H1 (cell line): ENCODE measurements at regions not wholly inside any gene's neighbourhood (a gene's known extent, or its start where the extent isn't known, plus 50 kb on each side); places are given as distances from the start of the nearest gene placed in this dataset.

Experiments used
- CTCF ChIA-PET: fragments of 300-600 bp; sonication (Branson Sonifier 250); formaldehyde crosslinking; loops from one replicate; lab custom pipeline; 2021; ENCODE audit not compliant: partially characterized antibody; lab: Charles Lee
- POLR2A ChIA-PET: fragments of 300-600 bp; sonication (Branson Sonifier 250); formaldehyde crosslinking; loops from one replicate; lab custom pipeline; 2021; ENCODE audit warnings: inconsistent platforms; ENCODE audit not compliant: partially characterized antibody; lab: Charles Lee
- DNase-seq, 2 experiments: peaks; one replicate each; pipeline versions ENCODE4 v3.0.0 to v3.0.0-alpha.2; 2010 to 2022; ENCODE audit warnings: low spot score in 2 of 2, low read depth in 1 of 2, mixed read lengths in 1 of 2
- FAIRE-seq: peaks from 2 replicates; lab custom pipeline; 2011; peaks lifted over from hg19 to GRCh38; lab: Jason Lieb, UNC
- H2AFZ ChIP-seq: 2 replicates; pipeline ENCODE4 v1.8.1; 2012; ENCODE audit warnings: low read length, inconsistent platforms
- H2AK5ac ChIP-seq: 2 replicates; pipeline ENCODE4 v1.6.1; 2013; ENCODE audit warnings: low read depth, low read length
- H2BK120ac ChIP-seq: replicated peaks from 2 replicates; pipeline ENCODE3; 2013; ENCODE audit warnings: low read depth, low read length, inconsistent platforms
- H2BK12ac ChIP-seq: 2 replicates; pipeline ENCODE4 v1.6.1; 2013; ENCODE audit warnings: low read depth, low read length
- H2BK15ac ChIP-seq: 2 replicates; pipeline ENCODE4 v1.6.1; 2013; ENCODE audit warnings: low read length
- H2BK20ac ChIP-seq: 2 replicates; pipeline ENCODE4 v1.6.1; 2013; ENCODE audit warnings: low read length
- H2BK5ac ChIP-seq: 2 replicates; pipeline ENCODE4 v1.6.1; 2013; ENCODE audit warnings: low read depth, low read length
- H3K14ac ChIP-seq: 2 replicates; pipeline ENCODE4 v1.6.1; 2013; ENCODE audit warnings: inconsistent platforms; ENCODE audit not compliant: insufficient read length
- H3K18ac ChIP-seq: 2 replicates; pipeline ENCODE4 v1.6.1; 2013; ENCODE audit warnings: low read length; ENCODE audit errors: extremely low read depth
- H3K23ac ChIP-seq: 2 replicates; pipeline ENCODE4 v1.6.1; 2013; ENCODE audit warnings: inconsistent platforms; ENCODE audit not compliant: insufficient read length
- H3K23me2 ChIP-seq: 2 replicates; pipeline ENCODE4 v1.6.1; 2013; ENCODE audit warnings: low read depth, low read length
- H3K27ac ChIP-seq: 2 replicates; pipeline ENCODE4 v1.6.1; 2011; ENCODE audit warnings: low read depth, low read length, inconsistent platforms
- H3K27me3 ChIP-seq, 4 experiments: replicated peaks in 1 of 4; 1 replicate in 1 of 4; 2 replicates in 3 of 4; pipeline versions ENCODE4 v1.6.1 to v1.8.1; 2011 to 2013; ENCODE audit warnings: low read length in 3 of 4, mild to moderate bottlenecking in 3 of 4, inconsistent platforms in 2 of 4, mixed read lengths in 2 of 4, moderate library complexity in 1 of 4; ENCODE audit not compliant: control insufficient read depth in 3 of 4, insufficient read depth in 3 of 4; ENCODE audit errors: extremely low read depth in 1 of 4
- H3K36me3 ChIP-seq, 4 experiments: 2 replicates each; pipeline versions ENCODE4 v1.6.1 to v1.8.1; 2011 to 2013; ENCODE audit warnings: mild to moderate bottlenecking in 4 of 4, low read length in 3 of 4, moderate library complexity in 2 of 4, control low read depth in 1 of 4, inconsistent platforms in 1 of 4; ENCODE audit not compliant: insufficient read depth in 4 of 4, control insufficient read depth in 2 of 4
- H3K4ac ChIP-seq: replicated peaks from 2 replicates; pipeline ENCODE3; 2013; ENCODE audit warnings: low read length, low read depth, mixed read lengths, inconsistent platforms; ENCODE audit not compliant: insufficient read length
- H3K4me1 ChIP-seq, 4 experiments: replicated peaks in 1 of 4; 1 replicate in 1 of 4; 2 replicates in 3 of 4; pipeline versions ENCODE4 v1.6.1 to v1.8.1; 2011 to 2013; ENCODE audit warnings: low read length in 3 of 4, inconsistent platforms in 2 of 4, mixed read lengths in 1 of 4; ENCODE audit not compliant: insufficient read depth in 4 of 4, control insufficient read depth in 3 of 4
- H3K4me2 ChIP-seq, 2 experiments: 2 replicates each; pipeline versions ENCODE4 v1.6.1 to v1.8.1; 2011 to 2013; ENCODE audit warnings: low read depth in 2 of 2, low read length in 2 of 2, control low read depth in 1 of 2, inconsistent platforms in 1 of 2, mild to moderate bottlenecking in 1 of 2; ENCODE audit not compliant: insufficient read depth in 1 of 2
- H3K4me3 ChIP-seq, 4 experiments: fragments of 200-600, 300-600 bp in 1 of 4; sonication (generic), shearing (Covaris generic), sonication (Bioruptor Twin) in 1 of 4; 2 replicates each; pipeline versions ENCODE4 v1.5.1 to v1.8.1; 2011 to 2016; ENCODE audit warnings: low read length in 4 of 4, low read depth in 3 of 4, control low read depth in 2 of 4, inconsistent platforms in 2 of 4, mild to moderate bottlenecking in 2 of 4, mixed read lengths in 1 of 4, moderate library complexity in 1 of 4; ENCODE audit not compliant: insufficient read depth in 2 of 4; ENCODE audit errors: extremely low read depth in 1 of 4
- H3K56ac ChIP-seq: replicated peaks from 2 replicates; pipeline ENCODE3; 2013; ENCODE audit warnings: low read depth, mild to moderate bottlenecking, mixed read lengths, low read length, inconsistent platforms; ENCODE audit not compliant: insufficient read length
- H3K79me1 ChIP-seq: 2 replicates; pipeline ENCODE4 v1.6.1; 2013; ENCODE audit warnings: low read depth, low read length, control low read depth
- H3K79me2 ChIP-seq, 2 experiments: 2 replicates each; pipeline versions ENCODE4 v1.6.1 to v1.8.1; 2012 to 2013; ENCODE audit warnings: low read length in 2 of 2, mild to moderate bottlenecking in 2 of 2, inconsistent platforms in 1 of 2; ENCODE audit not compliant: insufficient read depth in 2 of 2, control insufficient read depth in 1 of 2
- H3K9ac ChIP-seq, 4 experiments: replicated peaks in 1 of 4; 1 replicate in 1 of 4; 2 replicates in 3 of 4; pipeline versions ENCODE4 v1.6.1 to v1.8.1; 2011 to 2013; ENCODE audit warnings: low read depth in 3 of 4, low read length in 3 of 4, control low read depth in 2 of 4, mild to moderate bottlenecking in 2 of 4, moderate library complexity in 2 of 4, inconsistent platforms in 1 of 4; ENCODE audit errors: extremely low read depth in 1 of 4
- H3K9me3 ChIP-seq, 2 experiments: 2 replicates each; pipeline versions ENCODE4 v1.6.1 to v1.8.1; 2012 to 2013; ENCODE audit warnings: mild to moderate bottlenecking in 2 of 2, moderate library complexity in 2 of 2, control low read depth in 1 of 2, inconsistent platforms in 1 of 2, low read depth in 1 of 2, low read length in 1 of 2, mixed read lengths in 1 of 2; ENCODE audit not compliant: insufficient read depth in 2 of 2
- H4K20me1 ChIP-seq, 2 experiments: replicated peaks in 1 of 2; 2 replicates each; pipeline versions ENCODE3 to v1.8.1; 2011 to 2013; ENCODE audit warnings: inconsistent platforms in 2 of 2, low read length in 2 of 2, mild to moderate bottlenecking in 1 of 2; ENCODE audit not compliant: insufficient read depth in 2 of 2, control insufficient read depth in 1 of 2
- H4K5ac ChIP-seq: 2 replicates; pipeline ENCODE4 v1.6.1; 2013; ENCODE audit warnings: low read length, low read depth, mixed read lengths, inconsistent platforms; ENCODE audit not compliant: insufficient read length
- H4K8ac ChIP-seq: 2 replicates; pipeline ENCODE4 v1.8.0; 2013; ENCODE audit warnings: mild to moderate bottlenecking, moderate library complexity, low read length, inconsistent platforms; ENCODE audit not compliant: insufficient read depth; ENCODE audit errors: extremely low read depth
- H4K91ac ChIP-seq: replicated peaks from 2 replicates; pipeline ENCODE3; 2013; ENCODE audit warnings: low read length, mixed read lengths, inconsistent platforms; ENCODE audit not compliant: insufficient read length
- CBX5 ChIP-seq: fragments of 300-800, 300-1000 bp; sonication (generic); IDR thresholded peaks from 2 replicates; pipeline ENCODE4 v1.7.1; 2016; ENCODE audit warnings: antibody characterized with exemption, low read length, low read depth
- CTBP2 ChIP-seq: IDR thresholded peaks from 2 replicates; pipeline ENCODE4 v1.7.0; 2011; ENCODE audit warnings: borderline replicate concordance, mild to moderate bottlenecking, moderate library complexity, mixed read lengths, low read length; ENCODE audit not compliant: insufficient read depth, insufficient read length
- EP300 ChIP-seq, 2 experiments: IDR thresholded peaks; 1 replicate in 1 of 2; 2 replicates in 1 of 2; pipeline ENCODE4 v1.6.1; 2011 to 2012; ENCODE audit warnings: low read depth in 2 of 2, low read length in 2 of 2, mild to moderate bottlenecking in 2 of 2, borderline replicate concordance in 1 of 2, inconsistent platforms in 1 of 2, moderate library complexity in 1 of 2
- FOSL1 ChIP-seq: IDR thresholded peaks from 2 replicates; pipeline ENCODE4 v1.6.1; 2011; ENCODE audit warnings: mild to moderate bottlenecking, low read depth, low read length, moderate library complexity; ENCODE audit not compliant: insufficient read depth
- NRF1 ChIP-seq: IDR thresholded peaks from 2 replicates; pipeline ENCODE4 v1.6.1; 2011; ENCODE audit warnings: mild to moderate bottlenecking, low read depth, low read length, improper control_type of control experiment
- RFX5 ChIP-seq: IDR thresholded peaks from 2 replicates; pipeline ENCODE4 v1.6.1; 2011; ENCODE audit warnings: low read depth, low read length, improper control_type of control experiment, borderline replicate concordance
- RNF2 ChIP-seq: fragments of 200-900, 300-1000 bp; sonication (generic); IDR thresholded peaks from 2 replicates; pipeline ENCODE4 v1.7.1; 2016; ENCODE audit warnings: borderline replicate concordance, low read depth, mild to moderate bottlenecking, antibody characterized with exemption, low read length; ENCODE audit not compliant: poor library complexity, severe bottlenecking; ENCODE audit errors: missing control alignments
- SP4 ChIP-seq: IDR thresholded peaks from 2 replicates; pipeline ENCODE4 v1.6.1; 2012; ENCODE audit warnings: low read length, inconsistent platforms
- TAF1 ChIP-seq: IDR thresholded peaks from 2 replicates; pipeline ENCODE4 v1.6.1; 2011; ENCODE audit warnings: mild to moderate bottlenecking, low read depth, low read length
- WGBS, 2 experiments: shearing (Covaris generic) in 1 of 2; methylation state at CpG; one replicate each; pipeline versions ENCODE4 v1.1.6 to v1.1.7; 2013 to 2015; ENCODE audit warnings: low lambda C conversion rate in 2 of 2, mixed read lengths in 2 of 2, inconsistent platforms in 1 of 2, low coverage in 1 of 2, missing lambda C conversion rate in 1 of 2; ENCODE audit not compliant: insufficient replicate concordance in 2 of 2, insufficient coverage in 1 of 2, insufficient read length in 1 of 2; ENCODE audit errors: extremely low coverage in 1 of 2, missing lambda C conversion rate in 1 of 2; 5-methylcytosine and 5-hydroxymethylcytosine counted together

DNA sequence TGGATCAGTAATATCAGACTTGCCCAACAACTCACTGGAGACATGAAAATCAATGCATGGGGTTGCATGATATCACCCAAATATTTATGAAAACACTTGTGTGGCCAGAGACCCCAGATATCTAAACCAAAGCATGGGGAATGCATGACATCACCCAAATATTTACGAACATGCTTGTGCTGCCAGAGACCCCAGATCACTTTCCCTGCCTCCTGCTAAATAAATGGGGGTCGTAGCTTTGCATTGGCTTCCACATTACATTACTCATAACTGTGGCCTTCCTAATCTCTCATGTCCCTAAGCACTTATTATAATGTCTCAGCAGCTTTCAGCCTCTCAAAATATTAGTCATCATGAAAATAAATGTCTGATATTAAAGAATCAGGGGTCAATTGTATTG, 838.0 kb upstream of the DEFB115 start:
- no peak overlapping the region for H2AK5ac ChIP-seq
- no peaks in the 10 kb centered on the region for H3K79me2 ChIP-seq
- H3K9ac ChIP-seq = no peak overlapping the region
- no peak overlapping the region for H4K91ac ChIP-seq
- FAIRE-seq = no peak
- no peak overlapping the region for H3K18ac ChIP-seq
- TF ChIP-seq TAF1 (no peak), EP300 (IDR thresholded peaks at IDR 0.05; ENCODE audit: borderline replicate concordance in 1 of 2, low read depth in 2 of 2, low read length in 2 of 2) (no peak), RNF2 (no peak), RFX5 (no peak), FOSL1 (no peak), NRF1 (no peak), CTBP2 (no peak), SP4 (no peak), CBX5 (no peak)
- no peak overlapping the region for H2BK12ac ChIP-seq
- no peak overlapping the region for H4K8ac ChIP-seq
- WGBS, 2 experiments = 81% methylated on average over 2 of the region's 2 CpGs; no CpG with 5 or more reads in 1 of the 2 experiments
- H3K27ac ChIP-seq = no peak overlapping the region
- no peaks in the 10 kb centered on the region for H3K36me3 ChIP-seq
- CTCF ChIA-PET = no interaction called here
- no peak overlapping the region for H3K4ac ChIP-seq
- no peak overlapping the region for H2BK5ac ChIP-seq
- no peak overlapping the region for H3K14ac ChIP-seq
- POLR2A ChIA-PET = no interaction called here
- no peaks in the 10 kb centered on the region for H3K23me2 ChIP-seq
- peaks cover 36 to 56% of the 10 kb centered on the region in 2 experiments; a peak in 3 of 4 replicates for H3K9me3 ChIP-seq
- no peaks in the 10 kb centered on the region for H4K20me1 ChIP-seq
- H2BK20ac ChIP-seq = no peak overlapping the region
- no peak overlapping the region for H3K23ac ChIP-seq
- no peak for DNase-seq
- no peak overlapping the region for H3K4me3 ChIP-seq
- H3K4me1 ChIP-seq = no peaks in the 10 kb centered on the region
- H3K4me2 ChIP-seq = no peak overlapping the region
- H3K56ac ChIP-seq = no peak overlapping the region
- H2BK120ac ChIP-seq = no peak overlapping the region
- no peak overlapping the region for H2AFZ ChIP-seq
- H3K79me1 ChIP-seq = no peaks in the 10 kb centered on the region
- H4K5ac ChIP-seq = no peak overlapping the region
- H3K27me3 ChIP-seq = no peaks in the 10 kb centered on the region
- no peak overlapping the region for H2BK15ac ChIP-seq
